ENCODE measurements at regions not wholly inside any gene's neighbourhood (a gene's known extent, or its start where the extent isn't known, plus 50 kb on each side); places are given as distances from the start of the nearest gene placed in this dataset.

GRCh38 chr2:55123851-55124269 lies 73.6 kb upstream of the RTN4 start:
- Histone ChIP-seq H2AK9ac (replicated peaks; ENCODE audit: low read depth, low read length, poor library complexity) (no peak overlapping the region), H3K4me2 (ENCODE audit: low read depth, low read length) (no peak overlapping the region), H4K91ac (ENCODE audit: insufficient read depth, low read depth, low read length) (no peak overlapping the region; the same call in 1 of the 2 replicates), H2AFZ (replicated peaks; ENCODE audit: low read length, poor library complexity) (no peak overlapping the region), H3K9me1 (ENCODE audit: insufficient read depth, low read length) (peaks cover 8% of the 10 kb centered on the region; the same call in 1 of the 2 replicates), H4K20me1 (ENCODE audit: insufficient read depth, low read length) (no peaks in the 10 kb centered on the region), H3K9me3 (ENCODE audit: control insufficient read depth, insufficient read depth, low read length) (no peaks in the 10 kb centered on the region), H3K27ac (ENCODE audit: insufficient read depth, low read length) (no peak overlapping the region), H2BK20ac (ENCODE audit: low read depth, low read length) (no peak overlapping the region), H3K4me3 (ENCODE audit: insufficient read depth, low read depth, low read length) (no peak overlapping the region), H4K5ac (ENCODE audit: low read depth, low read length) (no peak overlapping the region), H3K4ac (ENCODE audit: low read depth, low read length) (no peak overlapping the region), H3K9ac (ENCODE audit: low read depth, low read length) (no peak overlapping the region), H2BK15ac (ENCODE audit: low read depth, low read length) (no peak overlapping the region), H3K79me1 (ENCODE audit: low read depth in 1 of 2, low read length in 2 of 2) (0 out of 4 replicates have a peak, but pooled peaks cover 0 to 11% of the 10 kb centered on the region in 2 experiments), H3K56ac (ENCODE audit: extremely low read depth, insufficient read depth, low read length) (no peak overlapping the region), H3K36me3 (ENCODE audit: control insufficient read depth, insufficient read depth, low read length) (no peaks in the 10 kb centered on the region), H2AK5ac (ENCODE audit: low read depth, low read length) (no peak overlapping the region), H4K8ac (ENCODE audit: low read depth in 2 of 2, low read length in 2 of 2) (no peak overlapping the region), H3K18ac (ENCODE audit: low read depth, low read length) (no peak overlapping the region), H3K27me3 (ENCODE audit: control insufficient read depth, insufficient read depth, low read length) (no peaks in the 10 kb centered on the region), H3K23ac (ENCODE audit: low read depth, low read length) (no peak overlapping the region), H3K14ac (replicated peaks; ENCODE audit: low read depth, low read length) (no peak overlapping the region), H3K4me1 (ENCODE audit: control insufficient read depth, insufficient read depth, low read length) (peaks cover 15% of the 10 kb centered on the region), H2BK120ac (ENCODE audit: low read depth, low read length) (no peak overlapping the region; the same call in 1 of the 2 replicates), H2BK5ac (ENCODE audit: low read depth, low read length, poor library complexity, severe bottlenecking) (no peak overlapping the region)
- intact Hi-C loops (cut with micrococcal nuclease), result no loop called here
- TF ChIP-seq RCOR1 (IDR thresholded peaks at IDR 0.05; ENCODE audit: insufficient replicate concordance, low read length), result no peak
- TF ChIP-seq FOS (IDR thresholded peaks at IDR 0.05; ENCODE audit: low read depth, low read length), result no peak
- TF ChIP-seq POLR2A (IDR thresholded peaks at IDR 0.05; ENCODE audit: low read depth, low read length), result no peak
- no peak for TF ChIP-seq NFE2L2 (IDR thresholded peaks at IDR 0.05; ENCODE audit: low read depth, low read length)
- no peak for TF ChIP-seq BHLHE40 (IDR thresholded peaks at IDR 0.05; ENCODE audit: low read depth, low read length)
- TF ChIP-seq RAD21 (IDR thresholded peaks at IDR 0.05; ENCODE audit: low read length), result no peak
- no peak for TF ChIP-seq USF2 (IDR thresholded peaks at IDR 0.05; ENCODE audit: low read depth, low read length)
- no peak for TF ChIP-seq MXI1 (IDR thresholded peaks at IDR 0.05; ENCODE audit: borderline replicate concordance, low read depth, low read length)
- TF ChIP-seq, protein P1, sequence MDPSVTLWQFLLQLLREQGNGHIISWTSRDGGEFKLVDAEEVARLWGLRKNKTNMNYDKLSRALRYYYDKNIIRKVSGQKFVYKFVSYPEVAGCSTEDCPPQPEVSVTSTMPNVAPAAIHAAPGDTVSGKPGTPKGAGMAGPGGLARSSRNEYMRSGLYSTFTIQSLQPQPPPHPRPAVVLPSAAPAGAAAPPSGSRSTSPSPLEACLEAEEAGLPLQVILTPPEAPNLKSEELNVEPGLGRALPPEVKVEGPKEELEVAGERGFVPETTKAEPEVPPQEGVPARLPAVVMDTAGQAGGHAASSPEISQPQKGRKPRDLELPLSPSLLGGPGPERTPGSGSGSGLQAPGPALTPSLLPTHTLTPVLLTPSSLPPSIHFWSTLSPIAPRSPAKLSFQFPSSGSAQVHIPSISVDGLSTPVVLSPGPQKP (IDR thresholded peaks at IDR 0.05; ENCODE audit: borderline replicate concordance, low read depth, low read length), result no peak
- no peak for TF ChIP-seq CHD1 (IDR thresholded peaks at IDR 0.05; ENCODE audit: low read depth, low read length)
- no peak for TF ChIP-seq CEBPB (IDR thresholded peaks at IDR 0.05; ENCODE audit: low read depth, low read length)
- TF ChIP-seq SMC3 (IDR thresholded peaks at IDR 0.05; ENCODE audit: low read depth, low read length), result no peak
- no peak for TF ChIP-seq CTCF (conservative IDR thresholded peaks at IDR 0.05; ENCODE audit: low read depth, low read length)
- dilution Hi-C loops (cut with HindIII; ENCODE audit: low sequenced_read_pairs, unreplicated experiment), result no loop called here
- POLR2A ChIA-PET (ENCODE audit: unreplicated experiment), result no interaction called here
- CTCF ChIA-PET, result no interaction called here
- in situ Hi-C loops (cut with MboI; ENCODE audit: low sequenced_read_pairs), result no loop called here
- no TSS peak for BruUV-seq (replicated peaks)
- DNase-seq (no peak), ATAC-seq (ENCODE audit: low read depth) (no peak)
- WGBS, 2 experiments (ENCODE audit: extremely low coverage in 2 of 2, insufficient read length in 1 of 2), result 67% methylated on average over 1 of the region's 2 CpGs; no CpG with 5 or more reads in 1 of the 2 experiments

Measured in IMR-90 (cell line).